GM12873 (cell line): ENCODE measurements at regions not wholly inside any gene's neighbourhood (a gene's known extent, or its start where the extent isn't known, plus 50 kb on each side); places are given as distances from the start of the nearest gene placed in this dataset.

Experiments
- CTCF ChIP-seq: IDR thresholded peaks from 2 replicates; pipeline ENCODE4 v1.5.1; 2012; ENCODE audit warnings: low read depth, mild to moderate bottlenecking, moderate library complexity, low read length, control low read depth; ENCODE audit not compliant: insufficient read depth; ENCODE audit errors: missing control alignments

- no peak for TF ChIP-seq CTCF
Observed at GRCh38 chr5:40356248-40356647, 323.5 kb upstream of the PTGER4 start.

GRCh38 chr5:40355846-40356245, 323.9 kb upstream of the PTGER4 start:
- TF ChIP-seq CTCF: no peak

GRCh38 chr5:40355181-40355580, 324.5 kb upstream of the PTGER4 start:
- TF ChIP-seq CTCF: no peak

GRCh38 chr5:40354171-40354570, 325.5 kb upstream of the PTGER4 start:
- TF ChIP-seq CTCF: no peak

GRCh38 chr5:40353442-40353841, 326.3 kb upstream of the PTGER4 start:
- no peak for TF ChIP-seq CTCF

- TF ChIP-seq CTCF: no peak
Observed at GRCh38 chr5:40347981-40348725, 331.6 kb upstream of the PTGER4 start.

- TF ChIP-seq CTCF: no peak
Observed at GRCh38 chr5:40346901-40347300, 332.8 kb upstream of the PTGER4 start.
